Astrocyte of the spinal cord (primary cell): ENCODE measurements at regions not wholly inside any gene's neighbourhood (a gene's known extent, or its start where the extent isn't known, plus 50 kb on each side); places are given as distances from the start of the nearest gene placed in this dataset.

ENCODE experiments used
- DNase-seq: peaks from one replicate; pipeline ENCODE4 v3.0.0; 2011; ENCODE audit warnings: low read depth, low spot score
- H3K4me3 ChIP-seq: 2 replicates; pipeline ENCODE4 v1.5.1; 2011; ENCODE audit warnings: low read depth, mild to moderate bottlenecking, low read length, moderate library complexity
- in situ Hi-C: cut with HindIII; loops from 2 replicates; pipeline ENCODE4 v1.10.0; 2017; ENCODE audit warnings: low sequenced_read_pairs
- TF ChIP-seq, protein P1 (sequence below): IDR thresholded peaks from 2 replicates; pipeline ENCODE4 v1.5.1; 2012; ENCODE audit warnings: low read depth, mild to moderate bottlenecking, low read length, inconsistent platforms

DNA sequence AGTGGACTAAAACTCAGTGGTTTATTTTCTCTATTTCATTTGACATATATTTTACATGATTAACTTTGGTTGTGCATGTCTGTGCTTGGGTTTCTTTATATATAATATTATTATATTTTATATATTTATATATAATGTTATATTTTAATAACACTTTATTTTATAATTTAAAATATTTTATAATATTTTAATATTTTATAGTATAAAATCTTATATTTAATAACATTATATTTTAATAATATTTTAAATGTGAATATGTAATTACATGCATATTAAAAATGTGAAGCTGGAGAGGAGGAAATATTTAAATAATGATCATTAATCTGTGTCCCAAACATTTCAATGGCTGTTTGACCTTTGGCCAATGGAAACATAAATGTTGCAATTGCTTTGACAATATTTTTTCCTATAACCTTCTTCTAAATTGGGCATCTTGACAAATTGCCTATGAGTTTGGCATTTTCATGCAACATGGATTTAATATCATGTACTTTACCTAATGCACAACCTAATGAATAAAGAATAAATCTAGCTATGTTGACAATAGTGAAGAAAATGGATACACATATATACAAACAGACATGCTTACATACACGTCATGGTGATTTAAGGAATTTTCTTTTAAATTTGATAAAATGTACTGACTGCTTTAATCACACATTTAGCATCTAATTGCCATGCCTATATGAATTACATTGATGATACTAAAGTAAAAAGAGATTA, 607.1 kb downstream of the SLITRK6 start:
- no peak for DNase-seq
- in situ Hi-C loops: no loop called here
- H3K4me3 ChIP-seq: no peak overlapping the region
- TF ChIP-seq, protein P1, sequence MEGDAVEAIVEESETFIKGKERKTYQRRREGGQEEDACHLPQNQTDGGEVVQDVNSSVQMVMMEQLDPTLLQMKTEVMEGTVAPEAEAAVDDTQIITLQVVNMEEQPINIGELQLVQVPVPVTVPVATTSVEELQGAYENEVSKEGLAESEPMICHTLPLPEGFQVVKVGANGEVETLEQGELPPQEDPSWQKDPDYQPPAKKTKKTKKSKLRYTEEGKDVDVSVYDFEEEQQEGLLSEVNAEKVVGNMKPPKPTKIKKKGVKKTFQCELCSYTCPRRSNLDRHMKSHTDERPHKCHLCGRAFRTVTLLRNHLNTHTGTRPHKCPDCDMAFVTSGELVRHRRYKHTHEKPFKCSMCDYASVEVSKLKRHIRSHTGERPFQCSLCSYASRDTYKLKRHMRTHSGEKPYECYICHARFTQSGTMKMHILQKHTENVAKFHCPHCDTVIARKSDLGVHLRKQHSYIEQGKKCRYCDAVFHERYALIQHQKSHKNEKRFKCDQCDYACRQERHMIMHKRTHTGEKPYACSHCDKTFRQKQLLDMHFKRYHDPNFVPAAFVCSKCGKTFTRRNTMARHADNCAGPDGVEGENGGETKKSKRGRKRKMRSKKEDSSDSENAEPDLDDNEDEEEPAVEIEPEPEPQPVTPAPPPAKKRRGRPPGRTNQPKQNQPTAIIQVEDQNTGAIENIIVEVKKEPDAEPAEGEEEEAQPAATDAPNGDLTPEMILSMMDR: no peak

DNA sequence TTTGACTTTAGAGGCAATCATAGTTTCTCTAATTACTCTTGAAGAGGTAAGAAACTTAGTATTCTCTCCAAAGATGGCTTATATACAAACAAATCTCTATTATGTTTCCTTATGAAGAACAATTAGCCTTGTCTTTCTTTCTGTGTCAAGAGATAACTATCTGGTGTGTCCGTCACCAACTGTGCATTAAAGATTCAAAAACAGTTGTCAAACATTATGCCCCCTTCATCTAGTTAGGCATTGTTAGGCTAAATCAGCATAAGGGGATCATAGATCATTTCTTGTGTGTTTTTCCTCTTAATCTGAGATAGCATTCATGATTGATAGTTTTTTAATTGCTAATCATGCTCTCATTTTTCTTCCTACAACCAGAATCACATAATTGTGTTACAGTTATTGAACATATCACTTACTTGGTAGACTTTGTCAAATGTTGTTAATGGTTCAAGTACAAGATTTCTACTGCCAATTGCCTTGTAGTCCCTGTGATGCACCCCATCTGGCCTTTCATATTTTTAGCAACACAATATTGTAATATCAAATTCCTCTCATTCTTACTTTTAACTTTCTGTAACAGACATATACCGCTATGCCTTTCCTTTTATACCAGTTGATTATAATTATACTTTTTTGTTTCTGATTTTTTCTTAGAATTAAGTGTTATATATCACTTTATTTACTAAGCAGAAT, 612.7 kb downstream of the SLITRK6 start:
- in situ Hi-C loops: no loop called here
- no peak overlapping the region for H3K4me3 ChIP-seq
- no peak for DNase-seq
- TF ChIP-seq, protein P1: no peak

DNA sequence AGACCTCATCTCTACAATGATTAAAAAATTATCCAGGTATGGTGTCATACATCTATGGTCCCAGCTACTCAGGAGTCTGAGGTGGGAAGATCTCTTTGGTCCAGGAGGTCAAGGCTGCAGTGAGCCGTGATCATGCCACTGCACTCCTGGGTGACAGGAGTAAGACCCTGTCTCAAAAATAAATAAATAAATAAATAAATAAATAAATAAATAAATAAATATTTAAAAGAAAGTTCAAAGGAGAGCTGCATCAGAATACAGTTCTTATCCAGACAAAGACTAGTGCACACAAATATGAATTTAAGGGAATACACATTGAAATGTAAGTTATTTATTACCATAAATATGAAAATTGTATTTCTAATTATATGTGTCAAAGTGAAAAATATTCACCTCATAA, 624.9 kb downstream of the SLITRK6 start:
- no peak overlapping the region for H3K4me3 ChIP-seq
- TF ChIP-seq, protein P1: no peak
- no peak for DNase-seq
- in situ Hi-C loops: no loop called here

DNA sequence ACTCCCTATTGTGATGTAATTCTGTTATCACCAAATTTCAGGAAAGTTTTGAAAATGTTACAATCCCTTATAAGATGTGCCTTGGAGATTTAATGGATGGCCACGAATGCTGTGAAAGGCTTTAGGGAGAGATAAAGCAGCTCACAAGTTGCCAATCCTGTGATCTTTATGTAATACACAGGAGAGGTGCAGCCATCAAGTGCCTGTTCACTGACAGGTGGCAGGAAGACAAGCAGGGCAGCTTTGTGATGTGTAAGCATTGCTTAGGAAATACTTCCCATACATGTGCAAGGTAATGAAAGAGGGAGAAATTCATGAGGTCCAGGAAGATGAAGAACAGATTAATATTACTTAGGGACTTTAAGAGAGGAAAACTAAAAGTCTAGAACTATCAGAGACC, 628.8 kb downstream of the SLITRK6 start:
- no peak for DNase-seq

DNA sequence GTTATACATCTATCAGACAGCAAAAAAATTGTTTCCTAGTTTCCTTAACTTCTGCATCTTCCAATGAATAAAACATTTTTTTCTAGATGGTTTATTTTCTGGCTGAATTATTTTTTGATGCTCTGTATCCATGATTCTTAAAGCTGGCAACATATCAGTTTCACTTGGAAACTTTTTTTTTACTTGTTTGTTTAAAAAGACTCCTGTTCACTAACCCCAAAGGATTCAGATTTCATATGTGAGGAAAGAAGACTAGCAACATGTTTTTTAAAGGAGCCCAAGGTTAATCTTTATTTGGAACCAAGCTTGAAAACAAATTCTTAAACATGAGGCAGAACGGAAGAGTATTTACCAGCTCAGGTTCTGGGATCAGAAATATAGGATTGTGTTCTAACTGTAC, 632.3 kb downstream of the SLITRK6 start:
- TF ChIP-seq, protein P1: no peak
- in situ Hi-C loops: no loop called here
- DNase-seq: no peak
- H3K4me3 ChIP-seq: no peak overlapping the region

More for the DNA sequence above, 628.8 kb downstream of the SLITRK6 start:
- TF ChIP-seq, protein P1: no peak
- in situ Hi-C loops: no loop called here
- H3K4me3 ChIP-seq: no peak overlapping the region

DNA sequence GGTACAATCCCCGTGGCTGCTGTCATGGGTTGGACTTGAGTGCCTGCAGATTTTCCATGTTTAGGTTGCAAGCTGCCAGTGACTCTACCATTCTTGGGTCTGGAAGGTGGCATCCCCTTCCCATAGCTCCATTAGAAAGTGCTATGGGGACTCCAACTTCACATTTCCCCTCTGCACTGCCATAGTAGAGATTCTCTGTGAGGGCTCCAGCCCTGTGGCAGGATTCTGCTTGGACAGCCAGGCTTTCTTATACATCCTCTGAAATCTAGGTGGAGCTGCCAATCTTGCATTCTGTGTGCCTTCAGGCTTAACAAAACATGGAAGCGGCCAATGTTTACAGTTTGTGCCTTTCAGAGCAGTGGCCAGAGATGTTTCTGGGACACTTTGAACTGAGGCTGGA, 636.2 kb downstream of the SLITRK6 start:
- TF ChIP-seq, protein P1: no peak
- in situ Hi-C loops: no loop called here

More for the DNA sequence above, 636.2 kb downstream of the SLITRK6 start:
- H3K4me3 ChIP-seq: no peak overlapping the region
- no peak for DNase-seq
